ENCODE measurements at regions not wholly inside any gene's neighbourhood (a gene's known extent, or its start where the extent isn't known, plus 50 kb on each side); places are given as distances from the start of the nearest gene placed in this dataset.

DNA sequence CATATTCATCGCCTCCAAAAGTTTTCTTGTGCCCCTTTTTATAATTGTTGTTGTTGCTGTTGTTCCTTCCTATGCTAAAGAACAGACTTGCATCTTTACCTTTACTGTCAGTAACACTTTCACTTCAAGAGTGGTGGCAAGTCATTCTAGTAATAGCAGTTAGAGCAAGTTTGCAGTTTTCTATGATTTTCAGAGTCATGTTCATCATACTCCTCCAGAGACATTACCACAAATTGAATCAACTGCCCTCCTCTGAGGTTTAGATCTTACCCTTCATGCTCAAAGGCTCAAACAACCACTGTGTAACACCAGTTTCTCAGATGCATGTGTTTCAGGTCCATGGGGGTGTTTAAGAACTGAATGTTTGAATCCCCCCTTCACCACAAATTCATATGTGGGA lies 763.4 kb downstream of the LRFN5 start:
- TF ChIP-seq CTCF (IDR thresholded peaks at IDR 0.05) = no peak
- TF ChIP-seq, protein P1, sequence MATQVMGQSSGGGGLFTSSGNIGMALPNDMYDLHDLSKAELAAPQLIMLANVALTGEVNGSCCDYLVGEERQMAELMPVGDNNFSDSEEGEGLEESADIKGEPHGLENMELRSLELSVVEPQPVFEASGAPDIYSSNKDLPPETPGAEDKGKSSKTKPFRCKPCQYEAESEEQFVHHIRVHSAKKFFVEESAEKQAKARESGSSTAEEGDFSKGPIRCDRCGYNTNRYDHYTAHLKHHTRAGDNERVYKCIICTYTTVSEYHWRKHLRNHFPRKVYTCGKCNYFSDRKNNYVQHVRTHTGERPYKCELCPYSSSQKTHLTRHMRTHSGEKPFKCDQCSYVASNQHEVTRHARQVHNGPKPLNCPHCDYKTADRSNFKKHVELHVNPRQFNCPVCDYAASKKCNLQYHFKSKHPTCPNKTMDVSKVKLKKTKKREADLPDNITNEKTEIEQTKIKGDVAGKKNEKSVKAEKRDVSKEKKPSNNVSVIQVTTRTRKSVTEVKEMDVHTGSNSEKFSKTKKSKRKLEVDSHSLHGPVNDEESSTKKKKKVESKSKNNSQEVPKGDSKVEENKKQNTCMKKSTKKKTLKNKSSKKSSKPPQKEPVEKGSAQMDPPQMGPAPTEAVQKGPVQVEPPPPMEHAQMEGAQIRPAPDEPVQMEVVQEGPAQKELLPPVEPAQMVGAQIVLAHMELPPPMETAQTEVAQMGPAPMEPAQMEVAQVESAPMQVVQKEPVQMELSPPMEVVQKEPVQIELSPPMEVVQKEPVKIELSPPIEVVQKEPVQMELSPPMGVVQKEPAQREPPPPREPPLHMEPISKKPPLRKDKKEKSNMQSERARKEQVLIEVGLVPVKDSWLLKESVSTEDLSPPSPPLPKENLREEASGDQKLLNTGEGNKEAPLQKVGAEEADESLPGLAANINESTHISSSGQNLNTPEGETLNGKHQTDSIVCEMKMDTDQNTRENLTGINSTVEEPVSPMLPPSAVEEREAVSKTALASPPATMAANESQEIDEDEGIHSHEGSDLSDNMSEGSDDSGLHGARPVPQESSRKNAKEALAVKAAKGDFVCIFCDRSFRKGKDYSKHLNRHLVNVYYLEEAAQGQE (IDR thresholded peaks at IDR 0.05) = no peak
